ENCODE measurements at regions not wholly inside any gene's neighbourhood (a gene's known extent, or its start where the extent isn't known, plus 50 kb on each side); places are given as distances from the start of the nearest gene placed in this dataset.

DNA sequence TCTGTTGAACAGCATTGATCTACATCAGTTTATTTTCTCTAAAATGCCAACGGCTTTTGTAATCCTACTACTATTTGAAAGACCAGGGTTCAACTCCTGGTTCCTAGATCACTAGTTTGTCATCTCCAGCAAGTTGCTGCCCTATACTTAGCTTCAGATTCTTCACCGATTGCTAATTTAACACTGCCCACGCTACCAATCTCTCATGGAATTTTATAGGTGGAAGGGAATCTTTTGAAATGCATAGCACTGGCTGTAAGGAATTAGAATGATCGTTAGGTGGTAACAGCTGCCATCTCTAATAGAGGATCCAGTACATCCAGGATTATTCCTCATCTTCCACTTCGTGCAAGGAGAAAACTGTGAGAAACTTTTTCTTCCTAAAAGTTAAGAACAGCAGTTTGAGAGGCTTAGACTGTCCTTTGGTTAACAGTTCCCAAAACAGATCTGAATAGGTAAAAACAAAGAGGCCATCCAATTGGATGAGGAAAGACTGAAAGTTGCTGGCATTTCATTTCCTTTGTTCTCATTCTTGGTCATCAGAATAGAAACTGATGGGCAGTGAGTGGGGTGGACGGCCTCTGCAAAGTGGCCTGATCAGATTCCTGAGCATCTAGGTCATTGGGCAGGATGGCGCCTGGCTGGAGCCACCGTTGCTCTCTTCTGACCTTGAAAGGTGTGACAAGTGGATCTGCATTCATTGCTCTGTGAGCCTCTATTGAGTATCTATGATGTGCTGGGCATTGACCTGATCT, 236.3 kb upstream of the SORL1-AS1 start:
- DNase-seq = no peak

DNA sequence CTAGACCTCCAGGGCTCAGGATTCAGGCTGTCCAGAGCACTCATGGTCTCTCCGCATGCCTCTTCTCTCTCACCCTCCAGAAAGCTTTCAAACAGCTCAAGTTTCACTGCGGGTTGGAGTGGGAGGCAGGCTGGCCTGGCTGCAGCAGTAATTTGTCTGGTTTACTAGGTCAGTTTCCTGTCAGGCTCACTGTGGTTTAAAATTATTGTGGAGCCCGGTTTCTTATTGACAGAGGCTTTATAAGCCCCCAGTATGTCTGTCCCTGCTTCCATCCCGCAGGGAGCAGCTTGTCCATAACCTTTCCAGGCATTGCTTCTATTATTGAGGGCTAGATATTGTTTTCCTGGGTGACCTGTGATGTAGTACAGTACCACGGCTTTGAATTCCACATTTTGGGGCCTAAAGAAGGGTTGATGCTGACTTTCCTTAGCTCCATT, 235.3 kb upstream of the SORL1-AS1 start:
- DNase-seq = no peak

DNA sequence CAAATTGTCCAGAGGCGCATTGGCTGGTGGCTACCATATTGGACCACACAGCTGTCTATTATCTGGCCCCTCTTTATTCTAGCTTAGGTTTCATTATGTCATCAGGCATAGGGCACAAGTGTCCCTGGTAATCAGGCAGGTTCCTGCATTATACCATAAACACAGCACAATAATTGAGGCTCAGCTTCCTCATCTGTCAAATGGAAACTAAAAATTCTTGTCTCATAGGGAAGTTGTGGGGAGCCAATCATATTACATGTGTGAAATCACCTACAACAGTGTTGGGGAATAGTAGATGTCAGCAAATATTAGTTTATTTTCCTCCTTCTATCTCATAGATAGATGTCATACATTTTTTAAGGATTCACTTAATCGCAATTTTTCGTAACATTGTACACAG, 231.0 kb upstream of the SORL1-AS1 start:
- DNase-seq = no peak

Measured in right lung (tissue), 2 donors.